ENCODE measurements at regions not wholly inside any gene's neighbourhood (a gene's known extent, or its start where the extent isn't known, plus 50 kb on each side); places are given as distances from the start of the nearest gene placed in this dataset.

DNA sequence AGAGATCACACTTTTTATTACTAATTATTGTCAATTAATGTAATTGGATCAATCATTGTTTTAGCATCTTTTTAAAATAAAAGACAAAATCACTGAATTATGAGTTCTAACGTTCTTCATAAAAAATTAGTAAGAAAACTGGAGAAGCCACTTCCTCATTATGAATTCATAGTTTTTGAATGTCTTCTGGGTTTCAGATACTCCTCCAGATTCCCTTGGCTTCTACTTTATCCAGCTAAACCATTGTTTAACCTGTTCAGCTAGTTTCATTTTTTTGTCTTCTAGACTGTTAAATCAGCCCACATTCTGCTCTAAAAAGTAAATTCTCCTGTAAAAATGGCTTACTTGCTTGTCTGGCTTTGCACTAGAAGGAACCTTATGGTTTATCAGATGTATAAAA, 753.4 kb upstream of the ACVR2A start:
- no peaks in the 10 kb centered on the region for H3K36me3 ChIP-seq (replicated peaks)
- no peaks in the 10 kb centered on the region for H3K27me3 ChIP-seq (replicated peaks)
- no peak for TF ChIP-seq CTCF (IDR thresholded peaks at IDR 0.05; ENCODE audit: low read depth, low read length, missing control alignments)
- DNase-seq = no peak
- no peak overlapping the region for H3K27ac ChIP-seq
- in situ Hi-C loops (cut with HindIII; ENCODE audit: low pct_ligation_motif_present, low sequenced_read_pairs) = no loop called here
- no peak overlapping the region for H3K4me3 ChIP-seq (ENCODE audit: low read depth, low read length)

GRCh38 chr2:147088871-147089270, 756.0 kb upstream of the ACVR2A start:
- Histone ChIP-seq H3K4me3 (ENCODE audit: low read depth, low read length) (no peak overlapping the region), H3K27me3 (replicated peaks) (no peaks in the 10 kb centered on the region), H3K27ac (no peak overlapping the region), H3K36me3 (replicated peaks) (no peaks in the 10 kb centered on the region)
- in situ Hi-C loops (cut with HindIII; ENCODE audit: low pct_ligation_motif_present, low sequenced_read_pairs) = no loop called here
- no peak for TF ChIP-seq CTCF (IDR thresholded peaks at IDR 0.05; ENCODE audit: low read depth, low read length, missing control alignments)
- no peak for DNase-seq

GRCh38 chr2:147086715-147087114, 758.1 kb upstream of the ACVR2A start:
- no peak for TF ChIP-seq CTCF (IDR thresholded peaks at IDR 0.05; ENCODE audit: low read depth, low read length, missing control alignments)
- in situ Hi-C loops (cut with HindIII; ENCODE audit: low pct_ligation_motif_present, low sequenced_read_pairs) = no loop called here
- H3K27ac ChIP-seq = no peak overlapping the region
- H3K27me3 ChIP-seq (replicated peaks) = no peaks in the 10 kb centered on the region
- DNase-seq = no peak
- no peaks in the 10 kb centered on the region for H3K36me3 ChIP-seq (replicated peaks)
- H3K4me3 ChIP-seq (ENCODE audit: low read depth, low read length) = no peak overlapping the region

- DNase-seq = no peak
- Histone ChIP-seq H3K27ac (no peak overlapping the region), H3K36me3 (replicated peaks) (no peaks in the 10 kb centered on the region), H3K27me3 (replicated peaks) (no peaks in the 10 kb centered on the region), H3K4me3 (ENCODE audit: low read depth, low read length) (no peak overlapping the region)
- no peak for TF ChIP-seq CTCF (IDR thresholded peaks at IDR 0.05; ENCODE audit: low read depth, low read length, missing control alignments)
- in situ Hi-C loops (cut with HindIII; ENCODE audit: low pct_ligation_motif_present, low sequenced_read_pairs) = no loop called here
Observed at GRCh38 chr2:147083664-147084063, 761.2 kb upstream of the ACVR2A start.

DNA sequence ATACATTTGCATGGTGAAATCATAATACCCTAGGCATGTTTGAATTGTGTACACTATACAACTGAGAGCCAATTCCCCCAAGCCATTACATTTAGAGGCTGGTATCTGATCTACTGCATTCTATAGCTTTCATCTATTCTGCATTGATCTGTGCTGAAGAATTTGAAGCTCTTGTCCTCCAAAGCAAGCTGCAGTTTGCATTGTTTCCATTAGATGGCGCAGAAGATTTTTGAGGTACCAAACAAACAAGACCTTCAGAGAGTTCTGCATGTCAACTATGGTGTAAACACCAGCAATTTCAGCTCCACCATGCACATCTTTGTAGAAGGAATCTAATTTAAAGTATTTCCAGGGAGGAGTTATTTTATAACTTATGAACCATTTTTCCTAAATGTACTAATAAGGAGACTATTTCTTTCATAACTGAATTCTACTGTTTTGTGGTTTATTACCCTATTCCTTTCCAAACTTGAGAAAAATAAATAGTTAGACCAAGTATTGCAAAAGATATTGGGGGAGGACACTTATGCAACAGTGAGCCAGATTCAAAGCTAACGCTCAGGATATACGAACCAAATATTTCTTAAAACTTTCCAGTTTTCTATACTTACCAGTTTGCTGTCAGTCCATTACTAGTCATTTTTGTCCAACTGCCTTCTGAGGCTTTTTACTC, 761.8 kb upstream of the ACVR2A start:
- in situ Hi-C loops (cut with HindIII; ENCODE audit: low pct_ligation_motif_present, low sequenced_read_pairs) = no loop called here
- peak; percentile 66 for DNase-seq
- TF ChIP-seq CTCF (IDR thresholded peaks at IDR 0.05; ENCODE audit: low read depth, low read length, missing control alignments) = peak; percentile 86
- no peak overlapping the region for H3K27ac ChIP-seq
- no peak overlapping the region for H3K4me3 ChIP-seq (ENCODE audit: low read depth, low read length)
- no peaks in the 10 kb centered on the region for H3K36me3 ChIP-seq (replicated peaks)
- no peaks in the 10 kb centered on the region for H3K27me3 ChIP-seq (replicated peaks)

DNA sequence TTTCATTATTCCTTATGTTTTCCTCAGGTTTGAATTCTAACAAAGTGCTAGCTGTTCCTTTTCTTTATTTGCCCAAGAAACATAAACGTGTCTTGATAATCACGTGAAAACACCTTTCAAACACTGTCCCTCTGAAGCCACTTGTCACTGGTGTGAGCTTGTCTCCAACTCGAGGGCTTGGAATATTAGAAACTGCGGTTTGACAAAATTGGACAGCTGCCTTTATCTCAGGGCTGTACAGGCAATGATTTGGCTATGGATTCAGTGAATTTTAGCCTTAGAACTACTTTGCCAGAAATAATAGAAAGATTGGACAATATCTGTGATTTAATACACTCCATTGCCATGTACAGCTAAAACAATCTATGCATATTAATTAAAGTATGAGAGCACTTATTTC, 763.0 kb upstream of the ACVR2A start:
- in situ Hi-C loops (cut with HindIII; ENCODE audit: low pct_ligation_motif_present, low sequenced_read_pairs) = no loop called here

More for the DNA sequence above, 763.0 kb upstream of the ACVR2A start:
- TF ChIP-seq CTCF (IDR thresholded peaks at IDR 0.05; ENCODE audit: low read depth, low read length, missing control alignments) = no peak
- no peak overlapping the region for H3K4me3 ChIP-seq (ENCODE audit: low read depth, low read length)
- H3K27me3 ChIP-seq (replicated peaks) = no peaks in the 10 kb centered on the region
- DNase-seq = no peak
- no peak overlapping the region for H3K27ac ChIP-seq
- H3K36me3 ChIP-seq (replicated peaks) = no peaks in the 10 kb centered on the region
